Upper lobe of left lung (tissue), 4 donors: ENCODE measurements at regions not wholly inside any gene's neighbourhood (a gene's known extent, or its start where the extent isn't known, plus 50 kb on each side); places are given as distances from the start of the nearest gene placed in this dataset.

ENCODE experiments used
- POLR2A ChIP-seq, 4 donors: fragments of 450-650 bp; IDR thresholded peaks; one replicate each; pipeline ENCODE4 v1.5.1; 2016 to 2017; ENCODE audit warnings: antibody characterized with exemption in 4 of 4, mild to moderate bottlenecking in 2 of 4
- POLR2AphosphoS5 ChIP-seq, 2 donors: sonication (generic); formaldehyde crosslinking; IDR thresholded peaks; one replicate each; pipeline ENCODE4 v1.5.1; 2017; ENCODE audit warnings: antibody characterized with exemption in 2 of 2
- TF ChIP-seq, protein P1 (sequence below), 6 experiments: fragments of 450-650 bp in 4 of 6; fragments of 200-600 bp in 2 of 6; sonication (generic) in 2 of 6; IDR thresholded peaks; one replicate each; pipeline ENCODE4 v1.5.1; 2016 to 2019; ENCODE audit warnings: antibody characterized with exemption in 6 of 6

DNA sequence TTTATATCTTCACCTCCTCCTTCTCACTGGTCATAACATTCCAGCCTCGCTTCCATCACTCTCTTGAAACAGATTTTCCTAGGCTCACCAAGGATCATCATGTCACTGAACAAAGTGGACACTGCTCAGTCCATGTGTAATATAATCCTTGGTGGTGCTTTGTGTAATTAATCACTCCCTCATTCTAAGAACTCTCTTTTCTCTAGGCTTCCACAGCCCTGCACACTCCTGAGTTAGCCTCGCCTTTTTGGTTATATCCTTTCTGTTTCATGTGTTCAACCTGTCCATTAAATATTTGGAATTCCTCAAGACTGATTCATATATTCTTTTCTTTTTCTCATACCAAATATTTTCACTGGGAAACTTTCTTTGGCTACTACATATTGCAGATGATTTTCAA lies 440.8 kb downstream of the PYDC2 start:
- TF ChIP-seq POLR2AphosphoS5 (IDR thresholded peaks at IDR 0.05) (no peak), POLR2A (IDR thresholded peaks at IDR 0.05) (no peak)
- TF ChIP-seq, protein P1, sequence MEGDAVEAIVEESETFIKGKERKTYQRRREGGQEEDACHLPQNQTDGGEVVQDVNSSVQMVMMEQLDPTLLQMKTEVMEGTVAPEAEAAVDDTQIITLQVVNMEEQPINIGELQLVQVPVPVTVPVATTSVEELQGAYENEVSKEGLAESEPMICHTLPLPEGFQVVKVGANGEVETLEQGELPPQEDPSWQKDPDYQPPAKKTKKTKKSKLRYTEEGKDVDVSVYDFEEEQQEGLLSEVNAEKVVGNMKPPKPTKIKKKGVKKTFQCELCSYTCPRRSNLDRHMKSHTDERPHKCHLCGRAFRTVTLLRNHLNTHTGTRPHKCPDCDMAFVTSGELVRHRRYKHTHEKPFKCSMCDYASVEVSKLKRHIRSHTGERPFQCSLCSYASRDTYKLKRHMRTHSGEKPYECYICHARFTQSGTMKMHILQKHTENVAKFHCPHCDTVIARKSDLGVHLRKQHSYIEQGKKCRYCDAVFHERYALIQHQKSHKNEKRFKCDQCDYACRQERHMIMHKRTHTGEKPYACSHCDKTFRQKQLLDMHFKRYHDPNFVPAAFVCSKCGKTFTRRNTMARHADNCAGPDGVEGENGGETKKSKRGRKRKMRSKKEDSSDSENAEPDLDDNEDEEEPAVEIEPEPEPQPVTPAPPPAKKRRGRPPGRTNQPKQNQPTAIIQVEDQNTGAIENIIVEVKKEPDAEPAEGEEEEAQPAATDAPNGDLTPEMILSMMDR (IDR thresholded peaks at IDR 0.05) = no peak
